HG02759 (cell line): ENCODE measurements at regions not wholly inside any gene's neighbourhood (a gene's known extent, or its start where the extent isn't known, plus 50 kb on each side); places are given as distances from the start of the nearest gene placed in this dataset.
"Not testable (repeated sequence)": the region's sequence is repeated elsewhere in the genome, so short reads cannot be mapped to it uniquely, and the experiment has no call there.

Source experiments
- ATAC-seq: cut with Tn5 transposase; IDR thresholded peaks from one replicate; pipeline ENCODE4 v1.9.1; 2021; ENCODE audit warnings: mild to moderate bottlenecking, moderate library complexity; ENCODE audit not compliant: unreplicated experiment

GRCh38 chr2:89947208-89947815 is 1255.8 kb downstream of the RPIA start:
- not testable (repeated sequence) for ATAC-seq

- peak; percentile 50 for ATAC-seq
Measured at GRCh38 chr2:89948102-89948501, 1256.6 kb downstream of the RPIA start.

GRCh38 chr2:89950807-89951206 is 1259.3 kb downstream of the RPIA start:
- not testable (repeated sequence) for ATAC-seq

- not testable (repeated sequence) for ATAC-seq
Measured at GRCh38 chr2:89957236-89957635, 1265.8 kb downstream of the RPIA start.

GRCh38 chr2:89959729-89960378 is 1268.4 kb downstream of the RPIA start:
- ATAC-seq = peak; percentile 42

- not testable (repeated sequence) for ATAC-seq
Measured at GRCh38 chr2:89960570-89960969, 1269.1 kb downstream of the RPIA start.

GRCh38 chr2:89968567-89968966 is 1277.1 kb downstream of the RPIA start:
- ATAC-seq = peak; percentile 73

GRCh38 chr2:89969190-89969589 is 1277.7 kb downstream of the RPIA start:
- ATAC-seq = not testable (repeated sequence)

- ATAC-seq = not testable (repeated sequence)
Measured at GRCh38 chr2:89973849-89974248, 1282.4 kb downstream of the RPIA start.

- not testable (repeated sequence) for ATAC-seq
Measured at GRCh38 chr2:89979826-89980537, 1288.5 kb downstream of the RPIA start.

- not testable (repeated sequence) for ATAC-seq
Measured at GRCh38 chr2:89982246-89982645, 1290.8 kb downstream of the RPIA start.

GRCh38 chr2:89985650-89986049 is 1294.2 kb downstream of the RPIA start:
- ATAC-seq = not testable (repeated sequence)

- not testable (repeated sequence) for ATAC-seq
Measured at GRCh38 chr2:89986532-89986931, 1295.1 kb downstream of the RPIA start.

GRCh38 chr2:89996779-89997178 is 1305.3 kb downstream of the RPIA start:
- ATAC-seq = not testable (repeated sequence)

GRCh38 chr2:90004553-90004952 is 1313.1 kb downstream of the RPIA start:
- not testable (repeated sequence) for ATAC-seq

GRCh38 chr2:90010442-90011100 is 1319.1 kb downstream of the RPIA start:
- ATAC-seq = not testable (repeated sequence)

GRCh38 chr2:90011101-90011443 is 1319.6 kb downstream of the RPIA start:
- ATAC-seq = not testable (repeated sequence)

GRCh38 chr2:90019908-90020307 is 1328.4 kb downstream of the RPIA start:
- not testable (repeated sequence) for ATAC-seq

GRCh38 chr2:90021234-90021633 is 1329.8 kb downstream of the RPIA start:
- peak; percentile 87 for ATAC-seq

GRCh38 chr2:90027231-90027643 is 1335.8 kb downstream of the RPIA start:
- peak; percentile 83 for ATAC-seq

- ATAC-seq = not testable (repeated sequence)
Measured at GRCh38 chr2:90028381-90029079, 1337.1 kb downstream of the RPIA start.
